Right atrium auricular region (tissue), 2 donors: ENCODE measurements at regions not wholly inside any gene's neighbourhood (a gene's known extent, or its start where the extent isn't known, plus 50 kb on each side); places are given as distances from the start of the nearest gene placed in this dataset.

Experiments
- DNase-seq: peaks from one replicate; pipeline ENCODE4 v3.0.0-alpha.2; 2019; ENCODE audit warnings: low spot score
- H3K27ac ChIP-seq, 2 donors: fragments of 200-600 bp; sonication (generic); 1 replicate in 1 of 2; 2 replicates in 1 of 2; pipeline ENCODE4 v1.5.1; 2016 to 2019
- H3K27me3 ChIP-seq, 2 donors: fragments of 200-600 bp; sonication (generic); one replicate each; pipeline versions ENCODE4 v1.5.1 to v1.6.0; 2017 to 2019
- H3K36me3 ChIP-seq: fragments of 200-600 bp; sonication (generic); one replicate; pipeline ENCODE4 v1.5.1; 2016
- H3K4me1 ChIP-seq, 2 donors: fragments of 200-600 bp; sonication (generic); one replicate each; pipeline versions ENCODE4 v1.5.1 to v1.6.0; 2017 to 2019
- H3K4me3 ChIP-seq, 2 donors: fragments of 200-600 bp; sonication (generic); 1 replicate in 1 of 2; 2 replicates in 1 of 2; pipeline ENCODE4 v1.5.1; 2017 to 2019; ENCODE audit warnings: mild to moderate bottlenecking in 1 of 2, moderate library complexity in 1 of 2
- H3K9me3 ChIP-seq, 2 donors: fragments of 200-600 bp; sonication (generic); one replicate each; pipeline ENCODE4 v1.5.1; 2019
- TF ChIP-seq, protein P1 (sequence below), 2 donors: fragments of 200-600 bp; sonication (generic); IDR thresholded peaks; one replicate each; pipeline ENCODE4 v1.5.1; 2019; ENCODE audit warnings: antibody characterized with exemption in 2 of 2

DNA sequence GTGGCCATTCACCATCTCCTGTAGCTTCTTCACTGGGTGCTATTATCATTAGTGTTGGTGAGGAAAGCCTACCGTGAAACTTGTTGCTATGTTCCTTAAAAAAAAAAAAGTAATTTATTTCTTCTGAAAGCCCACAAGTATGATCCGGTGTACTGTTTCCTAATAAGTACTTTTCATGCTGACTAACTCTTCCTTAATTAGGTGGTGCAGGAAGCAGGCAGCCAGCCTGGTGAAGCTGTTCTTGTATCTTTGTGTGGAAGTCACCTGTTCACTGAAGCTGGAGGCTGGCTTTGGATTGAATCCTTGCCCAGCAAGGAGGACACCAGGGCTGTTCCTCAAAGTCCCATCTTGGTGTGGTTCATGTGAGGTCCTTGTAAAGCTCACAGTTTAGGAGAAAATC is 321.7 kb upstream of the THSD7B start:
- DNase-seq = no peak
- TF ChIP-seq, protein P1, sequence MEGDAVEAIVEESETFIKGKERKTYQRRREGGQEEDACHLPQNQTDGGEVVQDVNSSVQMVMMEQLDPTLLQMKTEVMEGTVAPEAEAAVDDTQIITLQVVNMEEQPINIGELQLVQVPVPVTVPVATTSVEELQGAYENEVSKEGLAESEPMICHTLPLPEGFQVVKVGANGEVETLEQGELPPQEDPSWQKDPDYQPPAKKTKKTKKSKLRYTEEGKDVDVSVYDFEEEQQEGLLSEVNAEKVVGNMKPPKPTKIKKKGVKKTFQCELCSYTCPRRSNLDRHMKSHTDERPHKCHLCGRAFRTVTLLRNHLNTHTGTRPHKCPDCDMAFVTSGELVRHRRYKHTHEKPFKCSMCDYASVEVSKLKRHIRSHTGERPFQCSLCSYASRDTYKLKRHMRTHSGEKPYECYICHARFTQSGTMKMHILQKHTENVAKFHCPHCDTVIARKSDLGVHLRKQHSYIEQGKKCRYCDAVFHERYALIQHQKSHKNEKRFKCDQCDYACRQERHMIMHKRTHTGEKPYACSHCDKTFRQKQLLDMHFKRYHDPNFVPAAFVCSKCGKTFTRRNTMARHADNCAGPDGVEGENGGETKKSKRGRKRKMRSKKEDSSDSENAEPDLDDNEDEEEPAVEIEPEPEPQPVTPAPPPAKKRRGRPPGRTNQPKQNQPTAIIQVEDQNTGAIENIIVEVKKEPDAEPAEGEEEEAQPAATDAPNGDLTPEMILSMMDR (IDR thresholded peaks at IDR 0.05) = no peak
- no peaks in the 10 kb centered on the region for H3K27me3 ChIP-seq
- no peak overlapping the region for H3K4me3 ChIP-seq
- H3K9me3 ChIP-seq = no peaks in the 10 kb centered on the region
- no peak overlapping the region for H3K27ac ChIP-seq
- no peaks in the 10 kb centered on the region for H3K4me1 ChIP-seq
- H3K36me3 ChIP-seq = no peaks in the 10 kb centered on the region

- TF ChIP-seq, protein P1 (IDR thresholded peaks at IDR 0.05) = no peak
- no peaks in the 10 kb centered on the region for H3K36me3 ChIP-seq
- no peaks in the 10 kb centered on the region for H3K9me3 ChIP-seq
- no peak overlapping the region for H3K4me3 ChIP-seq
- DNase-seq = no peak
- no peak overlapping the region for H3K27ac ChIP-seq
- H3K4me1 ChIP-seq = no peaks in the 10 kb centered on the region
- no peaks in the 10 kb centered on the region for H3K27me3 ChIP-seq
Measured at GRCh38 chr2:136441979-136442714, 323.2 kb upstream of the THSD7B start.

DNA sequence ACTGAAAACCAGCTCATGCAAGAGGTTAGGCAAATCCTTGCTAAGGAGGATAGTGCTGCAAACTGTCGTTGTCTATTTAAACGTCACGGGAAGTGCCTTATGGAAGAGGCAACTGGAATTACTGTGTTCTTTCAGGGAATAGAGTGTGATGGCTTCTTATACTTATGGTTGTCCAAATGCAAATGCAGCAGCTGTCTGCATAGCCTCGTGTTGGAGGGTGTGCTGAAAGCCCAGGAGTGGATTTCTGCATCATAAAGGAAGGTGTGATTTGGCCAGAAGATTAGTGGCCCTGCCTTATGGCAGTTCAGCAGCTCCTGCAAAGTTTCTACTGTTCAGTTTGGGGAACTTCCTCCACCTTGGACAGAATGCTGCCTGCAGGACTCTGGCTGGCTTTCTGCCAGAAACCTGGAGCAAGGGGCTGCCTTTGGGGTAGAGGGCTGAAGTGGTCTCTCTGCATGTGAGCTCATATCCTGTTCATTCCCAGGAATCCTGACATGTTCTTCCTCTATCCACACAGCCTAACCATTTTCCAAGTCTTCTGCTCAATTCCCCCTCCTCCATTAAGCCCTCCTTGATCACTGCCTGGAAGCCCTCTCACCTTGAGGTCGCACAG is 321.2 kb upstream of the CXCR4 start:
- no peaks in the 10 kb centered on the region for H3K27me3 ChIP-seq
- H3K4me1 ChIP-seq = no peaks in the 10 kb centered on the region
- TF ChIP-seq, protein P1 (IDR thresholded peaks at IDR 0.05) = no peak
- no peaks in the 10 kb centered on the region for H3K9me3 ChIP-seq
- no peak for DNase-seq
- H3K27ac ChIP-seq = no peak overlapping the region
- no peak overlapping the region for H3K4me3 ChIP-seq
- no peaks in the 10 kb centered on the region for H3K36me3 ChIP-seq

DNA sequence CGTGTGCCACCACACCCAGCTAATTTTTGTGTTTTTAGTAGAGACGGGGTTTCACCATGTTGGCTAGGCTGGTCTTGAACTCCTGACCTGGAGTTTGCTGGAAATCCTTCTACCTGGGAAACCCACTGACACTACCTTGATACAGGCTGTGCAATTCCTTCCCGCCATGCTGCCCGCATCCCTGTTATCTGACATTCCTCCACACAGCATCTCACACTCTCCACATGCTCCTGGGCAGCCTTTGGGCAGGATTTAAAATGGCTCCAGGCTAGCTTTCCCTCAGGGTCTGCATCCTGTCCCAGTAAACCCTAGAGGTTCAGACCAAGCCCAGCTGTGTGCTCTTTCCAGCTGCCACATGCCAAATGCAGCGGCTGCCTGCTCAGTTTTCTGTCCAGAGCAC is 319.5 kb upstream of the CXCR4 start:
- Histone ChIP-seq H3K27me3 (no peaks in the 10 kb centered on the region), H3K4me3 (no peak overlapping the region), H3K36me3 (no peaks in the 10 kb centered on the region), H3K4me1 (no peaks in the 10 kb centered on the region), H3K27ac (no peak overlapping the region), H3K9me3 (no peaks in the 10 kb centered on the region)
- TF ChIP-seq, protein P1 (IDR thresholded peaks at IDR 0.05) = no peak
- no peak for DNase-seq

DNA sequence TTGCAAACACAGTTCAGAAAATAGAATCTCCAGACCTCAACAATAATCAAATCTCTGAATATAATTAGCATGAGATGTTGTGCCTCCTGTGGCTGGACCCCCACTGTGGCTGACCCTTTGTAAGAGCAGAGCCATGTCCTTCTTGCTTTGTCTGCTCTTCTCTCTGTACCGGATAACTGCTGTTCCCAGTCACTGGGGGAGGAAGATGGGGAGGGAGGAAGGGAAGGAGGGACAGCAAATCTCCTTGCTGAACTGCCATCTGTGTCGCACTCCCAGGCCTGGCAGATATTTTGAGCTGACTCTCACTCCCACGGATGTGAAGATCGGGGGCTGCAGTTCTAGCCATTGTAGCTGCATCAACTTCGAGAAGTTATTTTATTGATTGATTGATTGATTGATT is 319.0 kb upstream of the CXCR4 start:
- Histone ChIP-seq H3K36me3 (no peaks in the 10 kb centered on the region), H3K4me1 (no peaks in the 10 kb centered on the region), H3K9me3 (no peaks in the 10 kb centered on the region), H3K27ac (no peak overlapping the region), H3K27me3 (no peaks in the 10 kb centered on the region), H3K4me3 (no peak overlapping the region)
- TF ChIP-seq, protein P1 (IDR thresholded peaks at IDR 0.05) = no peak
- no peak for DNase-seq
